B cell (primary cell): ENCODE measurements at regions not wholly inside any gene's neighbourhood (a gene's known extent, or its start where the extent isn't known, plus 50 kb on each side); places are given as distances from the start of the nearest gene placed in this dataset.

ENCODE experiments used
- ATAC-seq: fragments of 200-7000 bp; cut with Tn5 transposase; one replicate; pipeline ENCODE4 v1.10.0; 2021; ENCODE audit warnings: low read depth, mild to moderate bottlenecking, moderate number of reproducible peaks, moderate library complexity
- CTCF ChIA-PET: fragments of 350-600 bp; sonication (Branson Sonifier 250); formaldehyde crosslinking; loops from one replicate; lab custom pipeline; 2021; ENCODE audit warnings: antibody characterized with exemption, inconsistent platforms; lab: Charles Lee
- POLR2A ChIA-PET: fragments of 350-600 bp; sonication (Branson Sonifier 250); formaldehyde crosslinking; loops from one replicate; lab custom pipeline; 2021; ENCODE audit warnings: antibody characterized with exemption; lab: Charles Lee
- DNase-seq: peaks from one replicate; pipeline ENCODE4 v3.0.0; 2013
- H2AFZ ChIP-seq: 2 replicates; pipeline ENCODE4 v1.6.1; 2012; ENCODE audit warnings: mild to moderate bottlenecking, low read depth, low read length; ENCODE audit not compliant: insufficient read depth, poor library complexity, severe bottlenecking
- H3K27ac ChIP-seq, 2 donors: 1 replicate in 1 of 2; 2 replicates in 1 of 2; pipeline ENCODE4 v1.5.1; 2012 to 2013; ENCODE audit warnings: low read length in 2 of 2, mild to moderate bottlenecking in 2 of 2, moderate library complexity in 1 of 2
- H3K27me3 ChIP-seq, 4 experiments: fragments of 200-600 bp in 1 of 4; sonication (generic) in 1 of 4; replicated peaks in 1 of 4; 1 replicate in 2 of 4; 2 replicates in 2 of 4; pipeline versions ENCODE4 v1.6.1 to v1.7.0; 2013 to 2016; ENCODE audit warnings: low read length in 3 of 4, mild to moderate bottlenecking in 2 of 4, mixed read lengths in 1 of 4, moderate library complexity in 1 of 4; ENCODE audit not compliant: insufficient read depth in 4 of 4, control insufficient read depth in 3 of 4; ENCODE audit errors: control extremely low read depth in 1 of 4
- H3K36me3 ChIP-seq, 2 experiments: replicated peaks in 1 of 2; 1 replicate in 1 of 2; 2 replicates in 1 of 2; pipeline versions ENCODE4 v1.6.1 to v1.7.1; 2013; ENCODE audit warnings: low read length in 1 of 2; ENCODE audit not compliant: insufficient read depth in 2 of 2, control insufficient read depth in 1 of 2; ENCODE audit errors: control extremely low read depth in 1 of 2, extremely low read depth in 1 of 2
- H3K4me1 ChIP-seq, 2 donors: fragments of 200-600 bp in 1 of 2; sonication (generic) in 1 of 2; 1 replicate in 1 of 2; 2 replicates in 1 of 2; pipeline versions ENCODE4 v1.5.1 to v1.6.1; 2013 to 2017; ENCODE audit warnings: low read length in 2 of 2; ENCODE audit not compliant: control insufficient read depth in 2 of 2, insufficient read depth in 2 of 2
- H3K4me2 ChIP-seq: replicated peaks from 2 replicates; pipeline ENCODE3; 2012; ENCODE audit warnings: mild to moderate bottlenecking, low read depth, low read length; ENCODE audit not compliant: poor library complexity, severe bottlenecking
- H3K4me3 ChIP-seq, 5 experiments: fragments of 200-600 bp in 1 of 5; sonication (generic) in 1 of 5; 1 replicate in 3 of 5; 2 replicates in 2 of 5; pipeline versions ENCODE4 v1.5.1 to v1.7.0; 2011 to 2016; ENCODE audit warnings: low read length in 4 of 5, mild to moderate bottlenecking in 4 of 5, low read depth in 2 of 5, control low read depth in 1 of 5, moderate library complexity in 1 of 5; ENCODE audit not compliant: insufficient read depth in 1 of 5; ENCODE audit errors: control extremely low read depth in 1 of 5, extremely low read depth in 1 of 5
- H3K79me2 ChIP-seq: fragments of 200-600 bp; sonication (generic); one replicate; pipeline ENCODE4 v1.6.0; 2016; ENCODE audit warnings: low read length; ENCODE audit not compliant: control insufficient read depth, insufficient read depth
- H3K9ac ChIP-seq: fragments of 200-600 bp; sonication (generic); 2 replicates; pipeline ENCODE4 v1.6.1; 2017; ENCODE audit warnings: mild to moderate bottlenecking, low read length, moderate library complexity
- H3K9me3 ChIP-seq, 3 donors: one replicate each; pipeline versions ENCODE4 v1.6.1 to v1.7.1; 2013; ENCODE audit warnings: low read length in 2 of 3; ENCODE audit not compliant: control insufficient read depth in 2 of 3, insufficient read depth in 1 of 3; ENCODE audit errors: control extremely low read depth in 1 of 3
- H4K20me1 ChIP-seq: 2 replicates; pipeline ENCODE4 v1.6.0; 2012; ENCODE audit warnings: mild to moderate bottlenecking, low read length; ENCODE audit not compliant: insufficient read depth, control insufficient read depth, poor library complexity, severe bottlenecking
- H3K27ac Mint-ChIP-seq: one replicate; pipeline ENCODE4 v1.8.0; 2021; ENCODE audit warnings: mixed read lengths
- H3K27me3 Mint-ChIP-seq: one replicate; pipeline ENCODE4 v1.8.0; 2021; ENCODE audit warnings: mixed read lengths
- H3K4me1 Mint-ChIP-seq: one replicate; pipeline ENCODE4 v1.8.0; 2021; ENCODE audit warnings: mixed read lengths
- H3K4me3 Mint-ChIP-seq: one replicate; pipeline ENCODE4 v1.8.0; 2021; ENCODE audit warnings: mixed read lengths
- H3K9me3 Mint-ChIP-seq: one replicate; pipeline ENCODE4 v1.8.0; 2022; ENCODE audit warnings: mixed read lengths; ENCODE audit not compliant: insufficient read depth
- EZH2 ChIP-seq: IDR thresholded peaks from 2 replicates; pipeline ENCODE4 v1.6.1; 2012; ENCODE audit warnings: borderline replicate concordance, low read depth, mild to moderate bottlenecking, moderate library complexity, low read length; ENCODE audit not compliant: insufficient read depth, poor library complexity, severe bottlenecking
- WGBS: methylation state at CpG from one replicate; pipeline ENCODE4 v1.1.5; 2013; ENCODE audit warnings: missing lambda C conversion rate; ENCODE audit not compliant: insufficient coverage; 5-methylcytosine and 5-hydroxymethylcytosine counted together
- intact Hi-C: fragments of 100-400 bp; cut with micrococcal nuclease; formaldehyde crosslinking; loops from one replicate; pipeline ENCODE4 v1.10.0; 2022
- TF ChIP-seq, protein P1 (sequence below): fragments of 200-600 bp; IDR thresholded peaks from one replicate; pipeline ENCODE4 v1.8.0; 2022; ENCODE audit warnings: antibody characterized with exemption, mild to moderate bottlenecking

DNA sequence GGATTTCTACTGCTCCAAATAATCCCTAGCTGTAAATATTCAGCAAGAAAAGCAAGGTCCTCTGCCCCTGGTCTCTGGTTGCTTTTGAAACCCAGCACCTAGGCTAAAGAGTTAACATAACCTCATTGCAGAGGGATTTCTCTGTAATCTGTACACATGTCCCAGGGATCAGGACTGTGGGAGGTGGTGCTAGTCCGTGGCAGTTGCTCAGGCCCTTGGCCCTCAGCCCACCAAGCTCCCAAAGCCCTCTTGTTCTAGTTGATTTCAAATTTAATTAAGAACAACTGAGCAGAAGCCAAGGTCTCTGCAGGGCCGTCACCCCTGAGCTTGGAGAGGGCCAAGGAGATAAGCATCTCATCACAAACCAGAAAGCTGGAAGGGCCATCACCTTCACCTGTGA lies 181.1 kb downstream of the SOX9 start:
- no peaks in the 10 kb centered on the region for H3K4me1 ChIP-seq
- POLR2A ChIA-PET = no interaction called here
- no peaks in the 10 kb centered on the region for H4K20me1 ChIP-seq
- CTCF ChIA-PET = no interaction called here
- 49% methylated on average over 2 of the region's 2 CpGs for whole genome bisulfite sequencing
- no peaks in the 10 kb centered on the region for H3K4me1 Mint-ChIP-seq
- H3K9ac ChIP-seq = no peak overlapping the region
- H3K27ac ChIP-seq = no peak overlapping the region
- no peak overlapping the region for H3K27ac Mint-ChIP-seq
- intact Hi-C loops = no loop called here
- H3K79me2 ChIP-seq = no peaks in the 10 kb centered on the region
- H2AFZ ChIP-seq = no peak overlapping the region
- no peak overlapping the region for H3K4me3 ChIP-seq
- no peaks in the 10 kb centered on the region for H3K9me3 ChIP-seq
- H3K4me2 ChIP-seq = no peak overlapping the region
- H3K27me3 Mint-ChIP-seq = peaks cover 5% of the 10 kb centered on the region
- ATAC-seq = no peak
- TF ChIP-seq EZH2 = no peak
- TF ChIP-seq, protein P1, sequence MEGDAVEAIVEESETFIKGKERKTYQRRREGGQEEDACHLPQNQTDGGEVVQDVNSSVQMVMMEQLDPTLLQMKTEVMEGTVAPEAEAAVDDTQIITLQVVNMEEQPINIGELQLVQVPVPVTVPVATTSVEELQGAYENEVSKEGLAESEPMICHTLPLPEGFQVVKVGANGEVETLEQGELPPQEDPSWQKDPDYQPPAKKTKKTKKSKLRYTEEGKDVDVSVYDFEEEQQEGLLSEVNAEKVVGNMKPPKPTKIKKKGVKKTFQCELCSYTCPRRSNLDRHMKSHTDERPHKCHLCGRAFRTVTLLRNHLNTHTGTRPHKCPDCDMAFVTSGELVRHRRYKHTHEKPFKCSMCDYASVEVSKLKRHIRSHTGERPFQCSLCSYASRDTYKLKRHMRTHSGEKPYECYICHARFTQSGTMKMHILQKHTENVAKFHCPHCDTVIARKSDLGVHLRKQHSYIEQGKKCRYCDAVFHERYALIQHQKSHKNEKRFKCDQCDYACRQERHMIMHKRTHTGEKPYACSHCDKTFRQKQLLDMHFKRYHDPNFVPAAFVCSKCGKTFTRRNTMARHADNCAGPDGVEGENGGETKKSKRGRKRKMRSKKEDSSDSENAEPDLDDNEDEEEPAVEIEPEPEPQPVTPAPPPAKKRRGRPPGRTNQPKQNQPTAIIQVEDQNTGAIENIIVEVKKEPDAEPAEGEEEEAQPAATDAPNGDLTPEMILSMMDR = no peak
- no peaks in the 10 kb centered on the region for H3K36me3 ChIP-seq
- no peaks in the 10 kb centered on the region for H3K9me3 Mint-ChIP-seq
- H3K4me3 Mint-ChIP-seq = no peak overlapping the region
- H3K27me3 ChIP-seq = no peaks in the 10 kb centered on the region
- no peak for DNase-seq

DNA sequence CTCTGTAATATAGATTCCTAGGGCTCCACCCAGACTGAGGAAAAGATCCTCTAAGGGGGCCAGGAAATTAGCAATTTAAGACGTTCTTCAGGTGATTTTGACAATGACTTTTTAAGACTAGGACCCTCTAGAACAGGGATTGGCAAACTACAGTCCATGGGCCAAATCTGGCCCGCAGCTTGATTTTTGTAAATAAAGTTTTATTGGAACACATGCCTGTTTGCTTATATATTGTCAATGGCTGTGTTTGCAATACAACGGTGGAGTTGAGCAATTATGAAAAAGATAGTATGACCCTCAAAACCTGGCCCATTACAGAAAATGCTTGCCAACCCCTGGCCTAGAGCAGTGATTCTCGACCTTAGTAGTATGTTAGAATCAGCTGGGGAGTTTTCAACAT lies 181.9 kb downstream of the SOX9 start:
- no peaks in the 10 kb centered on the region for H4K20me1 ChIP-seq
- H3K27ac ChIP-seq = no peak overlapping the region
- H3K4me3 Mint-ChIP-seq = no peak overlapping the region
- H3K4me3 ChIP-seq = no peak overlapping the region
- no peaks in the 10 kb centered on the region for H3K79me2 ChIP-seq
- ATAC-seq (no peak), DNase-seq (no peak)
- TF ChIP-seq, protein P1 = no peak
- TF ChIP-seq EZH2 = no peak
- H3K9me3 ChIP-seq = no peaks in the 10 kb centered on the region
- H3K36me3 ChIP-seq = no peaks in the 10 kb centered on the region
- no peaks in the 10 kb centered on the region for H3K4me1 ChIP-seq
- H3K27me3 ChIP-seq = no peaks in the 10 kb centered on the region
- no peak overlapping the region for H3K9ac ChIP-seq
- ChIA-PET POLR2A (no interaction called here), CTCF (no interaction called here)
- no peaks in the 10 kb centered on the region for H3K4me1 Mint-ChIP-seq
- H3K4me2 ChIP-seq = no peak overlapping the region
- intact Hi-C loops = no loop called here
- H3K27ac Mint-ChIP-seq = no peak overlapping the region
- peaks cover 12% of the 10 kb centered on the region for H3K27me3 Mint-ChIP-seq
- H2AFZ ChIP-seq = no peak overlapping the region
- H3K9me3 Mint-ChIP-seq = no peaks in the 10 kb centered on the region
- 87% methylated on average over 4 of the region's 4 CpGs for WGBS
